ENCODE measurements at regions not wholly inside any gene's neighbourhood (a gene's known extent, or its start where the extent isn't known, plus 50 kb on each side); places are given as distances from the start of the nearest gene placed in this dataset.
A peak's percentile ranks its signal among the peaks of the same experiment; 100 is the strongest.

DNA sequence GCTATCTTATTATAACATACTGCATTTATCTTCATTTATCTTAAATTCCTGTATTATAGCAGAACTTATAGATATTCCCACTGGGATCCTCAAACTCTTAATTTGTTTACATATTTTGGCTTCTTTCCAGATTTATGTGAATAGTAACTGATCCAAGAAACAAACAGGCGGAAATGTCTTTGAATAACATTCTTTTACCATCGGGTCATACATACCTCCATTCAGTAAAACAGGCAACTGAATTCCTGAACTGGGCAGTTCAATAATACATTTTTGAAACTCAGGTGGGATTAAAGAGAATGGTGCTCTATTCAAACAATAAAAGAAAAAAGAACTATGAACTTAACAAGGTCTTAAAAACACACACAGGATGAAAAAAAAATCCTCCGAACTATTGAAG is 337.4 kb downstream of the CRPPA start:
- H3K36me3 ChIP-seq (ENCODE audit: control insufficient read depth, insufficient read depth, low read length): no peaks in the 10 kb centered on the region
- H3K4me3 ChIP-seq (ENCODE audit: low read depth, low read length): no peak overlapping the region
- TF ChIP-seq, protein P1, sequence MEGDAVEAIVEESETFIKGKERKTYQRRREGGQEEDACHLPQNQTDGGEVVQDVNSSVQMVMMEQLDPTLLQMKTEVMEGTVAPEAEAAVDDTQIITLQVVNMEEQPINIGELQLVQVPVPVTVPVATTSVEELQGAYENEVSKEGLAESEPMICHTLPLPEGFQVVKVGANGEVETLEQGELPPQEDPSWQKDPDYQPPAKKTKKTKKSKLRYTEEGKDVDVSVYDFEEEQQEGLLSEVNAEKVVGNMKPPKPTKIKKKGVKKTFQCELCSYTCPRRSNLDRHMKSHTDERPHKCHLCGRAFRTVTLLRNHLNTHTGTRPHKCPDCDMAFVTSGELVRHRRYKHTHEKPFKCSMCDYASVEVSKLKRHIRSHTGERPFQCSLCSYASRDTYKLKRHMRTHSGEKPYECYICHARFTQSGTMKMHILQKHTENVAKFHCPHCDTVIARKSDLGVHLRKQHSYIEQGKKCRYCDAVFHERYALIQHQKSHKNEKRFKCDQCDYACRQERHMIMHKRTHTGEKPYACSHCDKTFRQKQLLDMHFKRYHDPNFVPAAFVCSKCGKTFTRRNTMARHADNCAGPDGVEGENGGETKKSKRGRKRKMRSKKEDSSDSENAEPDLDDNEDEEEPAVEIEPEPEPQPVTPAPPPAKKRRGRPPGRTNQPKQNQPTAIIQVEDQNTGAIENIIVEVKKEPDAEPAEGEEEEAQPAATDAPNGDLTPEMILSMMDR (IDR thresholded peaks at IDR 0.05; ENCODE audit: insufficient read depth, low read depth, low read length): no peak
- no peak for DNase-seq (ENCODE audit: low read depth)
- POLR2A ChIA-PET: no interaction called here
- no peaks in the 10 kb centered on the region for H3K27me3 ChIP-seq (ENCODE audit: control insufficient read depth, insufficient read depth, low read length)
- CTCF ChIA-PET: interaction anchor here (0.6 to 1.3 kb wide), 5 partner anchors 9 to 889 kb away, joined by 3 to 6 read pairs (median 3); no protein-coding TSS in a partner anchor

DNA sequence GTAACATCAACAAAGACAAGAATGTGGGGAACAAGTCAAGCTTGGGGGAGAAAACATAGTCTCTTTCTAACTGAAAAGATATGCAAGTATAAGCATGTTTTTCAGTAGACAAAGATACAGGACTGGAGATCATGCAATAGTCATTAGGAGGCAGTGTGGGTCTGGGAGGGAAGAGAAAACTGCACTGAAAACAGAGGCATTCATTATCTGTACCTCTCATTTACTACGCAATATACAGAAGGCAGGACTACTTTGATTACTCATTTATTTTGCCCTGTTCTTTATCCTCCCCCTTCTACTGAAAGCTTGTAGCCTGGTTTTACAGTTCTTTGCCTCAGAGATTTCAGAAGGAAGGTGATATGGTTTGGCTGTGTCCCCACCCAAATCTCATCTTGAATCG is 341.2 kb downstream of the CRPPA start:
- TF ChIP-seq, protein P1 (IDR thresholded peaks at IDR 0.05; ENCODE audit: insufficient read depth, low read depth, low read length): 0 out of 2 replicates have a peak, but pooled peaks have one; percentile 2
- CTCF ChIA-PET: interaction anchor here (1.3 to 4.2 kb wide), 4 partner anchors 13 to 485 kb away, joined by 3 to 47 read pairs (median 5); no protein-coding TSS in a partner anchor
- no peaks in the 10 kb centered on the region for H3K36me3 ChIP-seq (ENCODE audit: control insufficient read depth, insufficient read depth, low read length)
- POLR2A ChIA-PET: no interaction called here
- no peak for DNase-seq (ENCODE audit: low read depth)
- H3K4me3 ChIP-seq (ENCODE audit: low read depth, low read length): no peak overlapping the region
- no peaks in the 10 kb centered on the region for H3K27me3 ChIP-seq (ENCODE audit: control insufficient read depth, insufficient read depth, low read length)

DNA sequence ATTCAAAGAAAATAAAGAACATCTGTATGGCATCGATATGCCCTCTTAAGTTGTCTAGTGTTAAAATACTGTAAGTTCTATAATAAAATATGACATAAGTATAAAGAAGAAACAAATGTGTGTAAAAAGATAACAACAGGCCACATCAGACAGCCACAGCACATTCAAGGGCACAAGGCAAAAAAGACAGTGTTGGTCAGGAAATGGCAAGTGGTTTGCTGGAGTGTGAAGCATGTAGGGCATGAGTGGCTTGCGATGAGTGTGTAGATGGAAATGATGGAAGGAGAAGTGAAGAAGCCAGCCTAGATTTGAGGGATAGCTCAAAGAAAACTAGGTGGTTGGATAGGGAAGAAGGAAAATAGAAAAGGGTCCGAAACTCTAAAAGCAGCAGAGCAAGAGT is 341.6 kb downstream of the CRPPA start:
- POLR2A ChIA-PET: no interaction called here
- TF ChIP-seq, protein P1 (IDR thresholded peaks at IDR 0.05; ENCODE audit: insufficient read depth, low read depth, low read length): no peak
- H3K36me3 ChIP-seq (ENCODE audit: control insufficient read depth, insufficient read depth, low read length): no peaks in the 10 kb centered on the region
- DNase-seq (ENCODE audit: low read depth): no peak
- CTCF ChIA-PET: interaction anchor here (1.3 to 4.2 kb wide), 3 partner anchors 13 to 486 kb away, joined by 4 to 47 read pairs (median 6); no protein-coding TSS in a partner anchor
- no peaks in the 10 kb centered on the region for H3K27me3 ChIP-seq (ENCODE audit: control insufficient read depth, insufficient read depth, low read length)
- H3K4me3 ChIP-seq (ENCODE audit: low read depth, low read length): no peak overlapping the region

DNA sequence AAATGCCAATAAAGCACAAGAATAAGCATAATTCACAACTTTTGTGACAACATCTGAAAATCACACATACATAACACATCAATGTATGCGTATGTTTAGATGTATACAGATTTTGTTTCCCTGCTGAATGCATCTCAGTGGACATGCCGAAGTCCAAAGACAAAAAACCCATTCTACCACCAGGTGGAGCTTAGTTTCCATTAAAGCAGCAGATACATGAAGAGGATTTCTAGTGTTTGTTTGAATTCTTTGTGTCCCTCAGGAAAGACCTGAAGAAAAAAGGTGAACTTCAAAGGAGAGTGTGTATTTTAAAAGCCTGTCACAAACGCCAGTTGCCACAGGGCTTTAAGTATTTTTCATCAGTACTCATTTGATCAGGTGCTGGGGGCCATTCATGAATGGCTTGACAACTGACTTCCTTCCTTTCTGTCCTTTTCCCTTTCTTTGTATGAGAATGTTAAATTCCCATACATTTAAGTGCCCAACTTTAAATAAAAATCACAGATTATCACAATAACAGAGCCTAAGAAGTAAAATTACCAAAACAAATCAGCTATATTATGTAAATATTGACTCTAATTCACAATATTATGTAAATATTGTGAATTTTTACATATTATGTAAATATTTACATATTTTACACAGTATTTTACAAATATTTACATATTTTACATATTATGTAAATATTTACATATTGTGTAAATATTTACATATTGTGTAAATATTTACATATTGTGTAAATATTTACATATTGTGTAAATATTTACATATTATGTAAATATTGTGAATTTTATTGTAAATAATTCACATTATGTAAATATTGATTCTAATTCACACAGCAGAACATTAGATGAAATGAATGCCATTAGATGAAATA is 343.0 kb downstream of the CRPPA start:
- H3K27me3 ChIP-seq (ENCODE audit: control insufficient read depth, insufficient read depth, low read length): no peaks in the 10 kb centered on the region
- DNase-seq (ENCODE audit: low read depth): no peak
- POLR2A ChIA-PET: interaction anchor here (0.6 kb wide), 1 partner anchor 187 kb away, joined by 3 read pairs; no protein-coding TSS in a partner anchor
- TF ChIP-seq, protein P1 (IDR thresholded peaks at IDR 0.05; ENCODE audit: insufficient read depth, low read depth, low read length): peak; percentile 68
- CTCF ChIA-PET: interaction anchor here (0.9 to 4.2 kb wide), 13 partner anchors 12 to 775 kb away, joined by 3 to 47 read pairs (median 4); no protein-coding TSS in a partner anchor
- H3K4me3 ChIP-seq (ENCODE audit: low read depth, low read length): no peak overlapping the region
- no peaks in the 10 kb centered on the region for H3K36me3 ChIP-seq (ENCODE audit: control insufficient read depth, insufficient read depth, low read length)

DNA sequence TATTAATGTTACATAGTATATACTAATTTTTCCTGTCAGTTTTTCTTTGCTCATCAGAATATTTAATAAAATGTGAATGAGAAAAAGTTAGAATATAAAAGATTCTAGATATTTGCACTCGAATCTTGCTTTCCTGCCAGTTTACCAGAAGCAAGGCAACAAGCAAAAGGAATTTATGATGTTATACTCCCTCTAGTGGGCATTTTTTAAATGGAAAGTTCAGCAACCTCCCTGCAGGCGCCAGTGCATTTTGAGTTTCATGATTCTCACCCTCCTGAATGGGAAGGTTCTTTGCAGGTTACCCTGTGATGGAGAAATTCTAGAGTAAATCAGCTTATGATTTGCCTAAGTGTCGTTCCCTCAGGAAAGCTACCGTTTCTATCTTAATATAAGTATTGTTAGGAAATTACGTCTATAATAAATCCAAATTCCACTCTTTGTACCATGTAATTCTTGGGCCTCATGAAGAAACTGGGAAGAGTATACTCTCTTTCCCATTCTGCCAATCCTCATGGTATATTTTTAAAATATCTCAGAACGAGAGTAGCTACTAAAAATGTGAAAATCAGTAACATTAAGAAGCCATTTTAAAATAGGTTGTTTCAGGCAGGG is 350.0 kb downstream of the CRPPA start:
- H3K4me3 ChIP-seq (ENCODE audit: low read depth, low read length): no peak overlapping the region
- TF ChIP-seq, protein P1 (IDR thresholded peaks at IDR 0.05; ENCODE audit: insufficient read depth, low read depth, low read length): peak; percentile 62
- no peaks in the 10 kb centered on the region for H3K27me3 ChIP-seq (ENCODE audit: control insufficient read depth, insufficient read depth, low read length)
- no peak for DNase-seq (ENCODE audit: low read depth)
- ChIA-PET CTCF (interaction anchor here (0.6 to 1.6 kb wide), 8 partner anchors 21 to 771 kb away, joined by 3 to 6 read pairs (median 3); no protein-coding TSS in a partner anchor), POLR2A (no interaction called here)
- no peaks in the 10 kb centered on the region for H3K36me3 ChIP-seq (ENCODE audit: control insufficient read depth, insufficient read depth, low read length)
